ENCODE measurements at regions not wholly inside any gene's neighbourhood (a gene's known extent, or its start where the extent isn't known, plus 50 kb on each side); places are given as distances from the start of the nearest gene placed in this dataset.
"Not testable (repeated sequence)": the region's sequence is repeated elsewhere in the genome, so short reads cannot be mapped to it uniquely, and the experiment has no call there.

DNA sequence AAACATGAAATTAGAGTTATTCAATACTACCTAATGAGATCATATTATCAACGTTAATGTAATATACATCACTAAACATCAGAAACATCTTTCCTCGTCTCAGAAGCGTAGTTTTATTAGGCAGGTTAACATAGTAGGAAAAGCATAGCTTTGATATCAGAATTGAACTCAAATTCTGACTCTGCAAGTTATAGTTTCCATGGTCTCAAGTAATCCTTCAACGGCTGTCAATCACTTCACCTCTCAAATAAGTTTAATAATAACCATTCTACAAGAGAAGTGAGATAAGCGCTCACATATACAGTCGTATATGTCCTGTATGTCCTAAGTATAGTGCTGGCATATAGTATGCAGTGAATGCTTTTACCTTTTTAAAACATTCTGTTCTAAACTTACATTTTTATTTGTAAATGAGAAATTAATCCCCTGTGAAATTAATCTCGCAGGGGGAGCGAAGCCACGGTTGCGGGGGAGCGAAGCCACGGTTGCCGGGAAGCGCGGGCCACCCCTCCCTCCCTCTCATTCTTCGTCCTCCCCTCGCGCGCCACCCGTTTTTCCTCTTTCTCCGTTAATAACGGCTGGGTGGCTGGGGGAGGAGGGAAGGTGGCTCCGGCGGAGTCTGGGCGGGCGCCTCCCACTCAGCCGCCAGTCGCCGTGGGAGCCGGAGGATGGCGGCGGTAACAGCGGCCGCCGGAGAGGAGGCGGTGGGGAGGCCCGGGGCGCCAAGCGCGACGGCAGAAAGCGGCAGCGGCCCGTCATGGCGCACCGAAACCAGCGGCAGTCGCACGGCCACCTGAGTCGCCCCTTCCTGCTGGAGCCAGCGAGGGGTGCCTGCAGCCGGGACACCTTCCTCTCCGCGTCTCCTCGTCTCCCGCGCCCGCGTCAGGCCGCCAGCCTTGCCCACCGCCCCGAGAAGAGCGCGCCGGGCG lies 163.8 kb downstream of the KBTBD2 start:
- DNase-seq (ENCODE audit: insufficient read length, low spot score): peak; percentile 30
- peak; percentile 22 for TF ChIP-seq PAX5 (IDR thresholded peaks at IDR 0.05; ENCODE audit: insufficient read depth, low read length, severe bottlenecking)
- not testable (repeated sequence) for FAIRE-seq

DNA sequence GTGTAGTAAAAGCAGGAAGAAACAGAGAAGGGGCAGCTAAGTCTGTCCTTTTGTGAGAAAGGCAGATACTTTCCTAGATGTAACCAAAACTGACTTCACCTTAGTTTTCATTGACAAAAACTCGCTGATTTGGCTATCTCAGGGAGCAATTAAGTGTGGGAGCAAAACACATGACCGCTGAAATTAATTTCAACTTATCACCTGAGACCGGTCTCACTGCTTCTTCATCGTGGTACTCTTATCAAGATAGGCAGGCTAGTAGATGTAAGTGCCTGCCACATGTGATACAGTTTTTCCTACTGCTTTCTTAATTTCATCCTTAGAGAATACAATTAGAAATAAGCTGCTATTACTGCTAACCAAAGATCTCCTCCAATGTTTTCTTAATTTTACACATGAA lies 168.7 kb downstream of the KBTBD2 start:
- not testable (repeated sequence) for FAIRE-seq

DNA sequence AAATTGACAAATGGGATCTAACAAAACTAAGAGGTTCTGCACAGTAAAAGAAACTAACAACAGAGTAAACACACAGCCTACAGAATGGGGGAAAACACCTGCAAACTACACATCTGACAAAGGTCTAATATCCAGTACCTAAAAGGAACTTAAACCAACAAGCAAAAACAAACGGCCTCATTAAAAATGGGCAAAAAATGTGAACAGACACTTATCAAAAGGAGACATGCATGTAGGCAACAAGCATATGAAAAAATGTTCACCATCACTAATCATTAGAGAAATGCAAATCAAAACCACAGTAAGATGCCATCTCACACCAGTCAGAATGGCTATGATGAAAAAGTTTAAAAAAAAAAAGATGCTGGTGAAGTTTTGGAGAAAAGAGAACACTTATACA lies 197.4 kb downstream of the KBTBD2 start:
- DNase-seq (ENCODE audit: insufficient read length, low spot score): no peak
- TF ChIP-seq SPI1 (IDR thresholded peaks at IDR 0.05; ENCODE audit: low read depth, low read length): no peak
- no peak for TF ChIP-seq POLR2AphosphoS5 (IDR thresholded peaks at IDR 0.05; ENCODE audit: low read depth, low read length)
- no peak for TF ChIP-seq POLR2A (IDR thresholded peaks at IDR 0.05; ENCODE audit: low read depth, low read length)
- TF ChIP-seq TAF1 (IDR thresholded peaks at IDR 0.05; ENCODE audit: low read depth, low read length): no peak
- no peak for TF ChIP-seq POU2F2 (IDR thresholded peaks at IDR 0.05; ENCODE audit: low read depth, low read length)
- no peak for TF ChIP-seq PAX5 (IDR thresholded peaks at IDR 0.05; ENCODE audit: insufficient read depth, low read length, severe bottlenecking)
- no peak for FAIRE-seq

More for the DNA sequence above, 168.7 kb downstream of the KBTBD2 start:
- DNase-seq (ENCODE audit: insufficient read length, low spot score): not testable (repeated sequence)

DNA sequence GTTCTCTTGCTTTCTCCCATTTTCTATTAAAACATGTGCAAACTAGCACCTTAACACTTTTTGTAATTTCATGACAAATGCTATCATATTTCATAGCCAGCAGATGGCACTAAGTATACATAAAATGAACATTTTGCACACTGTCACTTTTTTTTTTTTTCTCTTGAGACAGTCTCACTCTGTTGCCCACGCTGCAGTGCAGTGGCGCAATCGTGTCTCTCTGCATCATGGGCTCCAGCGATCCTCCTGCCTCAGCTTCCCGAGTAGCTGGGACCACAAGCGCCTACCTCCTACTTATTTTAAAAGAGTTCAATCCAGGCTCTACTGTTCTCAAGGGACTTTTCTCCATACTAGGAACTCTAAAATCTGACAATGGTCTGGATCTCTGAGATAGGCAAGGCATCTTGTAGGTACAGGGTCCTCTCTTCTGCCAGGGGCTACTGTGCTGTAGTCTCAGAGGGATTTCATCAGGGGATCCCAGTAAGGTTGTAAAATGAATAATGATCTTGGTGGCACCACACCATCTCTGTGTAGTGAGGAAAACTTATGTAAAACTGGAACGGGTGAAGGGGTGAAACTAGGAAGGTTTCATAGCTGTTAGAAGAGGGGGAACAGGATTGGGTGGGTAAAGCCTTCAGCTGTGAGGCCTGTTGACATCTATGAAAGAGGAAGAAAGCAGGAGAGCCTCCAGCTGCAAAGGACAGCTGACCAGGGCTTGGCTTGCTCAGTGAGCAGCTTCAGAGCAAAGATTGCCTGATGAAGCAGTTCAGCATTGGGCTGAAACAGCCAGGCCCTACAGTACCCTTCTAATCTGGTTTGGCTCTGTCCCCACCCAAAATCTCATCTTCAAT lies 196.9 kb downstream of the AVL9 start:
- peak; percentile 50 for FAIRE-seq
- DNase-seq (ENCODE audit: insufficient read length, low spot score): not testable (repeated sequence)

DNA sequence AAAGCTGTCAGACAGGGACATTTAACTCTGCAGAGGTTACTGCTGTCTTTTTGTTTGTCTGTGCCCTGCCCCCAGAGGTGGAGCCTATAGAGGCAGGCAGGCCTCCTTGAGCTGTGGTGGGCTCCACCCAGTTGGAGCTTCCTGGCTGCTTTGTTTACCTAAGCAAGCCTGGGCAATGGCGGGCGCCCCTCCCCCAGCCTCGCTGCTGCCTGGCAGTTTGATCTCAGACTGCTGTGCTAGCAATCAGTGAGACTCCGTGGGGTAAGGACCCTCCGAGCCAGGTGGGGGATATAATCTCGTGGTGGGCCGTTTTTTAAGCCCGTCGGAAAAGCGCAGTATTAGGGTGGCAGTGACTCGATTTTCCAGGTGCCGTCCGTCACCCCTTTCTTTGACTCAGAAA lies 192.8 kb downstream of the AVL9 start:
- FAIRE-seq; DNase-seq (ENCODE audit: insufficient read length, low spot score): not testable (repeated sequence)

DNA sequence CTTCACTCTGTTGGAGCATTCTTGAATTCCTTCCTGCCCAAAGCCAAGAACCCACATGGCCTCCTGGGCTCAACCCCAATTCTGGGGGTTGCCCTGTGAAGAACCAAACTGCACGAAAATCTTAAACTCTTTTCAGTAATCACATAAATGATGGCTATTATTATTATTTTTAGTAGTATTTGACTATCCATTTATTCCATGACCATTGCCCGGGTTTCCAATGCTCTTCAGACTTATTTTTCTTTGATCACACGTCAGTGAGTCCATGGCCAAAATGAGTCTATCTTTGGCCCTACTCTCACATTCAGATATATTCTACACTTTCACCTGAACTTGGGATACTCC lies 185.9 kb downstream of the AVL9 start:
- TF ChIP-seq TAF1 (IDR thresholded peaks at IDR 0.05; ENCODE audit: low read depth, low read length): no peak
- TF ChIP-seq POU2F2 (IDR thresholded peaks at IDR 0.05; ENCODE audit: low read depth, low read length): no peak
- no peak for TF ChIP-seq SPI1 (IDR thresholded peaks at IDR 0.05; ENCODE audit: low read depth, low read length)
- TF ChIP-seq PAX5 (IDR thresholded peaks at IDR 0.05; ENCODE audit: insufficient read depth, low read length, severe bottlenecking): no peak
- TF ChIP-seq POLR2AphosphoS5 (IDR thresholded peaks at IDR 0.05; ENCODE audit: low read depth, low read length): no peak
- no peak for TF ChIP-seq POLR2A (IDR thresholded peaks at IDR 0.05; ENCODE audit: low read depth, low read length)
- no peak for FAIRE-seq

DNA sequence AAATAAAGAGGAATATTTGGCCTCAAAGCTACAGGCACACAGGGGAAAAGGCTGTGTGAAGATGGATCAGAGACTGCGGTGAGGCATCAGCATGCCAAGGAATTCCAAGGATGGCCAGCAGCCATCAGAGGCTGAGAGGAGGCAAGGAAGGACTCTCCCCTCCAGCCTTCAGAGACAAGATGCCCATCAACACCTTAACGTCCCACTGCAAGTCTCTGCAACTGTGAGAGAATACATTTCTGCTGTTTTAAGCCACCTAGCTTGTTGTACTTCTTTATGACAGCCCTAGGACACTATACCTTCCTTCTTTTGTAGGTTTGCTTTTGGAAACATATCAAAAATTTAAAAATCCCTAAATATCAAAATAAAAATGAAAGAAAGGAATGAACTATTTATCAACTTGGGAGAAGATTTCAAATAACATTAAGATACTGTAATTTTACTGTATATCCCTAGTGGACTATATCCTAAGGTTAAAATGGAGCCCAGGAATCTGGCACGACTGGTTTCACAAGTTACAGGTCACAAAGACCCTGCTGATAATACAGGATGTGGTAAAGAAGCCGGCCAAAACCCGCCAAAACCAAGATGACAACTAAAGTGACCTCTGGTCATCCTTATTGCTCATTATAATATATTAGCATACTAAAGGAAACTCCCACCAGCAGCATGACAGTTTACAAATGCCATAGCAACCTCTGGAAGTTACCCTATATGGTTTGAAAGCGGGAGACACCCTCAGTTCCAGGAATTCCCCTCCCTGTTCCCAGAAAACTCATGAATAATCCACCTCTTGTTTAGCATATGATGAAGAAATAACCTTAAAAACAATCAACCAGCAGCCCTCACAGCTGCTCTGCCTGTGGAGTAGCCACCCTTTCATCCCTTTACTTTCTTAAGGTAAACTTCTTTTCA lies 185.2 kb downstream of the AVL9 start:
- no peak for TF ChIP-seq PAX5 (IDR thresholded peaks at IDR 0.05; ENCODE audit: insufficient read depth, low read length, severe bottlenecking)
- TF ChIP-seq POU2F2 (IDR thresholded peaks at IDR 0.05; ENCODE audit: low read depth, low read length): no peak
- TF ChIP-seq TAF1 (IDR thresholded peaks at IDR 0.05; ENCODE audit: low read depth, low read length): no peak
- TF ChIP-seq SPI1 (IDR thresholded peaks at IDR 0.05; ENCODE audit: low read depth, low read length): no peak
- TF ChIP-seq POLR2AphosphoS5 (IDR thresholded peaks at IDR 0.05; ENCODE audit: low read depth, low read length): no peak
- TF ChIP-seq POLR2A (IDR thresholded peaks at IDR 0.05; ENCODE audit: low read depth, low read length): no peak
- DNase-seq (ENCODE audit: insufficient read length, low spot score): no peak
- FAIRE-seq: no peak

More for the DNA sequence above, 185.9 kb downstream of the AVL9 start:
- no peak for DNase-seq (ENCODE audit: insufficient read length, low spot score)

DNA sequence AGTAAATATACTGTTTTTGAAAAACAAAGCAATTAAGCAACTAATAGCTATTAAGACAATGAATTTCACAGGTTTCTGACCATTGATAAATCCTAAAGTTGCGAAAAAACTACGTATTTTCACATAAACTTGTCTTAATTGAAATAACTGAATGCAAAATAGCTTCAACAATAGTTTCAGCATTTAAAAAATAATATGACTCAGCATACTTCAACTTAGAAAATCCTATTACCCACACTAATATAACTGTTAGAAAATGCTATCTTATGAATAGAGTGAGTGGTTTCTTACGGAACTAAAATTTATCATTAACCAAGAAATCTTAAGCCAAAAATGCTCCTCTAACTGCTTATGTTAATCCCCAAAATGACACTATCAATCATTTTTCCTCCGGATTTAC lies 183.9 kb downstream of the AVL9 start:
- FAIRE-seq (no peak), DNase-seq (ENCODE audit: insufficient read length, low spot score) (no peak)
- no peak for TF ChIP-seq POU2F2 (IDR thresholded peaks at IDR 0.05; ENCODE audit: low read depth, low read length)
- no peak for TF ChIP-seq POLR2A (IDR thresholded peaks at IDR 0.05; ENCODE audit: low read depth, low read length)
- TF ChIP-seq PAX5 (IDR thresholded peaks at IDR 0.05; ENCODE audit: insufficient read depth, low read length, severe bottlenecking): no peak
- TF ChIP-seq SPI1 (IDR thresholded peaks at IDR 0.05; ENCODE audit: low read depth, low read length): no peak
- TF ChIP-seq POLR2AphosphoS5 (IDR thresholded peaks at IDR 0.05; ENCODE audit: low read depth, low read length): no peak
- no peak for TF ChIP-seq TAF1 (IDR thresholded peaks at IDR 0.05; ENCODE audit: low read depth, low read length)

DNA sequence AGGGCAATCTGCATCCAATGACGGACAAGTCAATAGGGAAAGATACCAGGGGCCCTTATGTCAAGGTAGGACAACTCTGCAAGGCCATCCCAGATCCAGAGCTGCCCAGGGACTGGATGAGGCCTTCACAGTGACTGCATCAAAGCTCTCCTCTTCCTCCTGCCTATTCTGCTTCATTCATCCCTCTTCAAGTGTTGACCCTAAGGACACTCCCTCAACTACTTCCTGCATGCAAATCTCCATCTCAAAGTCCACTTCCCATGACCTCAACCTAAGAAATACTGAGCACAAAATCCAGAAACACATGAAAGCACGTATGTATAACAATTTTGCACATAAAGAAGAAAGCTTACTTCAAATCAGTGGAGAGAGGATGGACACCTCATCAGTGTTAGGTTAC lies 182.3 kb downstream of the AVL9 start:
- TF ChIP-seq POU2F2 (IDR thresholded peaks at IDR 0.05; ENCODE audit: low read depth, low read length) (no peak), SPI1 (IDR thresholded peaks at IDR 0.05; ENCODE audit: low read depth, low read length) (no peak), PAX5 (IDR thresholded peaks at IDR 0.05; ENCODE audit: insufficient read depth, low read length, severe bottlenecking) (no peak), TAF1 (IDR thresholded peaks at IDR 0.05; ENCODE audit: low read depth, low read length) (no peak), POLR2A (IDR thresholded peaks at IDR 0.05; ENCODE audit: low read depth, low read length) (no peak), POLR2AphosphoS5 (IDR thresholded peaks at IDR 0.05; ENCODE audit: low read depth, low read length) (no peak)

More for the DNA sequence above, 182.3 kb downstream of the AVL9 start:
- DNase-seq (ENCODE audit: insufficient read length, low spot score): no peak
- no peak for FAIRE-seq
